Spleen (tissue), 7 donors: ENCODE measurements at regions not wholly inside any gene's neighbourhood (a gene's known extent, or its start where the extent isn't known, plus 50 kb on each side); places are given as distances from the start of the nearest gene placed in this dataset.

Experiments
- CTCF ChIP-seq, 11 experiments: fragments of 200-600 bp in 7 of 11; fragments of 450-650 bp in 4 of 11; sonication (generic) in 4 of 11; IDR thresholded peaks in 8 of 11; conservative IDR thresholded peaks in 3 of 11; 1 replicate in 7 of 11; 2 replicates in 4 of 11; pipeline versions ENCODE4 v1.4.0 to v1.8.0; 2016 to 2021; ENCODE audit warnings: antibody characterized with exemption in 11 of 11, inconsistent platforms in 4 of 11, mild to moderate bottlenecking in 1 of 11
- POLR2A ChIP-seq, 3 donors: fragments of 450-650 bp; IDR thresholded peaks; one replicate each; pipeline ENCODE4 v1.5.1; 2017; ENCODE audit warnings: antibody characterized with exemption in 3 of 3, mild to moderate bottlenecking in 1 of 3
- POLR2AphosphoS5 ChIP-seq, 3 donors: sonication (generic); formaldehyde crosslinking; IDR thresholded peaks; one replicate each; pipeline ENCODE4 v1.5.1; 2017; ENCODE audit warnings: antibody characterized with exemption in 3 of 3
- donor health status: DM: no; HTN: no; CAD: no; lungs with moderate emphysema.
- donor health status: DM: no; HTN: no; CAD: no.
- donor health status: DM: no; HTN: no; CAD: no.

GRCh38 chr1:14485285-14485684 is 113.2 kb upstream of the KAZN start:
- TF ChIP-seq POLR2A (IDR thresholded peaks at IDR 0.05), result no peak
- no peak for TF ChIP-seq CTCF (IDR thresholded peaks at IDR 0.05 in 8 of 11, conservative IDR thresholded peaks at IDR 0.05 in 3 of 11)
- TF ChIP-seq POLR2AphosphoS5 (IDR thresholded peaks at IDR 0.05), result no peak
